ENCODE measurements at regions not wholly inside any gene's neighbourhood (a gene's known extent, or its start where the extent isn't known, plus 50 kb on each side); places are given as distances from the start of the nearest gene placed in this dataset.
"Not testable (repeated sequence)": the region's sequence is repeated elsewhere in the genome, so short reads cannot be mapped to it uniquely, and the experiment has no call there.

- Histone ChIP-seq H3K27me3 (replicated peaks in 1 of 7) (no peaks in the 10 kb centered on the region), H3K4me1 (no peaks in the 10 kb centered on the region), H3K27ac (no peak overlapping the region), H3K36me3 (no peaks in the 10 kb centered on the region), H3K9me3 (peaks cover 0 to 77% (median 46%) of the 10 kb centered on the region in 8 donors), H3K4me3 (no peak overlapping the region)
- TF ChIP-seq CTCF (IDR thresholded peaks at IDR 0.05 in 8 of 11, conservative IDR thresholded peaks at IDR 0.05 in 3 of 11): no peak
- TF ChIP-seq POLR2A (IDR thresholded peaks at IDR 0.05): no peak
- TF ChIP-seq POLR2AphosphoS5 (IDR thresholded peaks at IDR 0.05): no peak
- intact Hi-C loops (cut with DNase I; ENCODE audit: low total_unique reads): no loop called here
- no peak for DNase-seq
- WGBS, 5 donors: 66 to 85% (median 74%) methylated on average over 2 of the region's 2 CpGs
Measured at GRCh38 chr3:191740712-191741111, 279.7 kb downstream of the PYDC2 start.

DNA sequence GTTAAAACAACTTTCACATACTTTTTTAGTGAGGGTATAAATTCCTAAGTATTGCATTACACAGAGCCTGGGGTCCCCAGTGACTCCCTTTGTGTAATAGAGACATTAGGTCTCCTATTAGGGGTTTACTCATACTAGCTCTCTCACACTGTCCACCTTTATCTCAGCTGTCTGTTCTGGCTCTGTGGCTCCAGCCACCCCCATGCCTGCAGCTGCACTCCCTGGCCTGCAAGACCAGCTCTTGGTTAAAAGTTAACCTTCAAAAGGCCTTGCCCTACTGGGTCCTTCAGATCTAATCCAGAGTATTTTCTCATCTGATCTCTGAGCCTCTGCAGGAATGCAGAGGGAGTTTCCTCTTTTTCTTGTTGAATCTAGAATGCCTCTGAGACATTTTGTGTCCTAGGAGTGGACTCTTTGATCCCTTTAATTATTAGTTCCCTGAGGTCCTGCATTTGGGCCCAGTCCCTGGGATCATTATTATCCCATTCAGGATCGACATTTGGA is 280.9 kb downstream of the PYDC2 start:
- H3K27me3 ChIP-seq (replicated peaks in 1 of 7); H3K4me1 ChIP-seq; H3K36me3 ChIP-seq; DNase-seq; intact Hi-C loops (cut with DNase I; ENCODE audit: low total_unique reads); H3K27ac ChIP-seq; H3K4me3 ChIP-seq: not testable (repeated sequence)
- 69 to 89% (median 76%) methylated on average over 1 of the region's 1 CpG for WGBS, 5 donors
- H3K9me3 ChIP-seq: peaks cover 0 to 65% (median 38%) of the 10 kb centered on the region in 8 donors

DNA sequence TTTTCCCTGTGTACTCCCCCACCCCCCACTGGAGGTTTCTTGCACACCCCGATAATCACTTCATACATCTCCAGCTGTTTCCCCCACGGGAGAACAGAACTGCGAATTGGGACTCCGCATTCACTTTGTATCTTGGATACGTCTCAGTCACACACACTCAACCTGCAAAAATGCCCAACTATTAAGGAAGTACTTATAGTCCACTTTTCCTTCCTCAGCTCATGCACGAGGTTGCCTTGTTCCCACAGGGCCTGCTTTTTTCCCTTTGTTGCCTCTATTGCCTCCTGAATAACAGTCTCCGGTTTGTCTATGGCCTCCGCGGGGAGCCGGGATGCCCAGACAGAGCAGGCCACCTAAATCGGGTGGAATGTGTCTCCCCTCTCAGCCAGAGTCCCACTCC is 282.3 kb downstream of the PYDC2 start:
- Histone ChIP-seq H3K27ac (no peak overlapping the region), H3K36me3 (no peaks in the 10 kb centered on the region), H3K4me3 (no peak overlapping the region), H3K4me1 (no peaks in the 10 kb centered on the region), H3K27me3 (replicated peaks in 1 of 7) (no peaks in the 10 kb centered on the region), H3K9me3 (peaks cover 0 to 52% (median 30%) of the 10 kb centered on the region in 8 donors)
- WGBS, 5 donors: 74 to 87% (median 80%) methylated on average over 11 of the region's 11 CpGs
- intact Hi-C loops (cut with DNase I; ENCODE audit: low total_unique reads): no loop called here
- TF ChIP-seq POLR2A (IDR thresholded peaks at IDR 0.05) (no peak), POLR2AphosphoS5 (IDR thresholded peaks at IDR 0.05) (no peak), CTCF (IDR thresholded peaks at IDR 0.05 in 8 of 11, conservative IDR thresholded peaks at IDR 0.05 in 3 of 11) (no peak)
- DNase-seq: no peak

- Histone ChIP-seq H3K9me3 (no peaks in the 10 kb centered on the region), H3K27ac (no peak overlapping the region), H3K4me1 (no peaks in the 10 kb centered on the region), H3K36me3 (no peaks in the 10 kb centered on the region), H3K4me3 (no peak overlapping the region), H3K27me3 (replicated peaks in 1 of 7) (no peaks in the 10 kb centered on the region)
- no peak for TF ChIP-seq CTCF (IDR thresholded peaks at IDR 0.05 in 8 of 11, conservative IDR thresholded peaks at IDR 0.05 in 3 of 11)
- no peak for TF ChIP-seq POLR2AphosphoS5 (IDR thresholded peaks at IDR 0.05)
- no peak for TF ChIP-seq POLR2A (IDR thresholded peaks at IDR 0.05)
- WGBS, 5 donors: 69 to 84% (median 81%) methylated on average over 3 of the region's 3 CpGs
- intact Hi-C loops (cut with DNase I; ENCODE audit: low total_unique reads): no loop called here
- DNase-seq: no peak
Measured at GRCh38 chr3:191750618-191751017, 289.7 kb downstream of the PYDC2 start.

- Histone ChIP-seq H3K4me3 (no peak overlapping the region), H3K36me3 (no peaks in the 10 kb centered on the region), H3K9me3 (no peaks in the 10 kb centered on the region), H3K27ac (no peak overlapping the region), H3K27me3 (replicated peaks in 1 of 7) (no peaks in the 10 kb centered on the region), H3K4me1 (no peaks in the 10 kb centered on the region)
- TF ChIP-seq POLR2AphosphoS5 (IDR thresholded peaks at IDR 0.05): no peak
- no peak for TF ChIP-seq POLR2A (IDR thresholded peaks at IDR 0.05)
- no peak for TF ChIP-seq CTCF (IDR thresholded peaks at IDR 0.05 in 8 of 11, conservative IDR thresholded peaks at IDR 0.05 in 3 of 11)
- no peak for DNase-seq
- 72 to 84% (median 81%) methylated on average over 3 of the region's 3 CpGs for WGBS, 5 donors
- intact Hi-C loops (cut with DNase I; ENCODE audit: low total_unique reads): no loop called here
Measured at GRCh38 chr3:191753196-191753595, 292.2 kb downstream of the PYDC2 start.

Data from spleen (tissue), 11 donors.